ENCODE measurements at regions not wholly inside any gene's neighbourhood (a gene's known extent, or its start where the extent isn't known, plus 50 kb on each side); places are given as distances from the start of the nearest gene placed in this dataset.

DNA sequence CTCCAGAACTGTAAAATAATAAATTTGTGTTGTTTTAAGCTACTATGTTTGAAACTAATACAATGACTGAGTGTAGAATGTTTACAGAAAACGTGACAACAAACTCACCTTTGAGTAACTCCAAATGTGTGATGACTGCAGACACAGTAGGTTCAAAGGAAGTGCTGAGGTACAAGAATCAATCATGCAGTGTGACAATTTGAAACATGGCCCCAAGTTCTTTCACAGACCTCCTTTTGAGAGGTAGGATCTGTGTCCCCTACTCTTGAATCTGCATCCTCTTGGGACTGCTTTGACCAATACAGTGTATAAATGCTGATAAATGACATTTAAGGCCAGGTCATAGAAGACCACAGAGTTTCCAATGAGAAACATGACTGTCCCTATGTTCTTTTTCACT, 667.7 kb upstream of the DIPK2B start:
- no peak overlapping the region for H3K27ac ChIP-seq
- intact Hi-C loops (cut with DNase I), result no loop called here
- no peak for DNase-seq (ENCODE audit: extremely low spot score in 2 of 2)
- H3K9me3 ChIP-seq, result no peaks in the 10 kb centered on the region
- H3K4me1 ChIP-seq, result no peaks in the 10 kb centered on the region
- no peak overlapping the region for H3K4me3 ChIP-seq
- no peak for TF ChIP-seq POLR2AphosphoS5 (IDR thresholded peaks at IDR 0.05; ENCODE audit: insufficient read depth in 1 of 2, low read depth in 1 of 2)
- no peak for TF ChIP-seq CTCF (IDR thresholded peaks at IDR 0.05)
- no peak for TF ChIP-seq POLR2A (IDR thresholded peaks at IDR 0.05)
- H3K36me3 ChIP-seq, result no peaks in the 10 kb centered on the region
- no peaks in the 10 kb centered on the region for H3K27me3 ChIP-seq

GRCh38 chrX:45862801-45863200, 662.1 kb upstream of the DIPK2B start:
- intact Hi-C loops (cut with DNase I), result no loop called here
- Histone ChIP-seq H3K4me3 (no peak overlapping the region), H3K4me1 (no peaks in the 10 kb centered on the region), H3K27ac (no peak overlapping the region), H3K36me3 (no peaks in the 10 kb centered on the region), H3K9me3 (no peaks in the 10 kb centered on the region), H3K27me3 (no peaks in the 10 kb centered on the region)
- no peak for DNase-seq (ENCODE audit: extremely low spot score in 2 of 2)
- TF ChIP-seq CTCF (IDR thresholded peaks at IDR 0.05) (no peak), POLR2AphosphoS5 (IDR thresholded peaks at IDR 0.05; ENCODE audit: insufficient read depth in 1 of 2, low read depth in 1 of 2) (no peak), POLR2A (IDR thresholded peaks at IDR 0.05) (no peak)

GRCh38 chrX:45860450-45860849, 659.8 kb upstream of the DIPK2B start:
- no peaks in the 10 kb centered on the region for H3K27me3 ChIP-seq
- no peak overlapping the region for H3K27ac ChIP-seq
- no peaks in the 10 kb centered on the region for H3K36me3 ChIP-seq
- TF ChIP-seq CTCF (IDR thresholded peaks at IDR 0.05) (no peak), POLR2A (IDR thresholded peaks at IDR 0.05) (no peak)
- intact Hi-C loops (cut with DNase I), result no loop called here
- no peaks in the 10 kb centered on the region for H3K9me3 ChIP-seq
- DNase-seq (ENCODE audit: extremely low spot score in 2 of 2), result no peak
- H3K4me1 ChIP-seq, result no peaks in the 10 kb centered on the region
- no peak overlapping the region for H3K4me3 ChIP-seq

DNA sequence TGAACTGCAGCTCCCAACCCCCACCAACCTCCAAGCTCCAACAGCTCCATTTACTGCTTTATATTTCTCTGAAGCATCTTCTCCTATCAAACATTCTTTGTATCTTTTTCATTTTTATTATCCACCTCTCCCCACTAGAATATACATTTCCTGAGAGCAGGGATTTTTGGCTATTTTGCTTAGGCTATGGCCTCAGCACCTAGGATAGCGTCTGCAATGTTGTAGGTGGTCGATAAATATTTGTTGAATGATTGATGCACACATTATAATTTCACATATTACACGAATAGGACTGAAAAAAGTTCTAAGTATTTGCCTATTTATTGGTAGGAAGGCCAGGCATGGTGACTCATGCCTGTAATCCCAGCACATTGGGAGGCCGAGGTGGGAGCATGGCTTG, 658.7 kb upstream of the DIPK2B start:
- no peaks in the 10 kb centered on the region for H3K27me3 ChIP-seq
- intact Hi-C loops (cut with DNase I), result no loop called here
- TF ChIP-seq POLR2A (IDR thresholded peaks at IDR 0.05), result no peak
- no peak for TF ChIP-seq CTCF (IDR thresholded peaks at IDR 0.05)
- no peak for TF ChIP-seq POLR2AphosphoS5 (IDR thresholded peaks at IDR 0.05; ENCODE audit: insufficient read depth in 1 of 2, low read depth in 1 of 2)
- no peak overlapping the region for H3K27ac ChIP-seq
- H3K4me1 ChIP-seq, result no peaks in the 10 kb centered on the region
- DNase-seq (ENCODE audit: extremely low spot score in 2 of 2), result no peak
- no peak overlapping the region for H3K4me3 ChIP-seq
- H3K36me3 ChIP-seq, result no peaks in the 10 kb centered on the region
- H3K9me3 ChIP-seq, result no peaks in the 10 kb centered on the region

DNA sequence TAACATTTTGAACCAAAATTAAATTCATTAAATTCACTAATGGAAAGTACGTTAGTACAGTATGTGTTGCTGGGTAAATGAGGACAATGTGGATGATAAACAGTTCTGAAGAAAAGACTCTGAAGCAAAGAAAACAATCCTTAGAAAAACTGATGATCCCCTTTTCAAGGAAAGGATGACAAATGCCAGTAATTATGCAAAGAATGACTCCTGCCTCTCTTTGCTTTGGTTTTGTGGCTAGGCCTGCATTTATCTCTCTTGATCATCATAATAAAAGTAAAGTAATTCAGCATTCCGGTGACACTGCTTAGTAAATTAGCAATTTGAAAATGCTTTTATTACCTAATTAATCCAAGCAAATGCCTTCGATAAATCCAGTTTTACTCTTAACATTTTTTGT, 652.2 kb upstream of the DIPK2B start:
- Histone ChIP-seq H3K36me3 (no peaks in the 10 kb centered on the region), H3K4me3 (no peak overlapping the region), H3K27ac (no peak overlapping the region), H3K4me1 (no peaks in the 10 kb centered on the region), H3K27me3 (no peaks in the 10 kb centered on the region), H3K9me3 (no peaks in the 10 kb centered on the region)
- intact Hi-C loops (cut with DNase I), result no loop called here
- no peak for TF ChIP-seq POLR2A (IDR thresholded peaks at IDR 0.05)
- no peak for TF ChIP-seq POLR2AphosphoS5 (IDR thresholded peaks at IDR 0.05; ENCODE audit: insufficient read depth in 1 of 2, low read depth in 1 of 2)
- no peak for TF ChIP-seq CTCF (IDR thresholded peaks at IDR 0.05)
- no peak for DNase-seq (ENCODE audit: extremely low spot score in 2 of 2)
